Renal cortical epithelial cell (primary cell): ENCODE measurements at regions not wholly inside any gene's neighbourhood (a gene's known extent, or its start where the extent isn't known, plus 50 kb on each side); places are given as distances from the start of the nearest gene placed in this dataset.

ENCODE experiments used
- DNase-seq: peaks from one replicate; pipeline ENCODE4 v3.0.0-alpha.2; 2011; ENCODE audit warnings: low read depth

- no peak for DNase-seq
These were observed 590.8 kb upstream of the FZD8 start for GRCh38 chr10:36232935-36233334.

DNA sequence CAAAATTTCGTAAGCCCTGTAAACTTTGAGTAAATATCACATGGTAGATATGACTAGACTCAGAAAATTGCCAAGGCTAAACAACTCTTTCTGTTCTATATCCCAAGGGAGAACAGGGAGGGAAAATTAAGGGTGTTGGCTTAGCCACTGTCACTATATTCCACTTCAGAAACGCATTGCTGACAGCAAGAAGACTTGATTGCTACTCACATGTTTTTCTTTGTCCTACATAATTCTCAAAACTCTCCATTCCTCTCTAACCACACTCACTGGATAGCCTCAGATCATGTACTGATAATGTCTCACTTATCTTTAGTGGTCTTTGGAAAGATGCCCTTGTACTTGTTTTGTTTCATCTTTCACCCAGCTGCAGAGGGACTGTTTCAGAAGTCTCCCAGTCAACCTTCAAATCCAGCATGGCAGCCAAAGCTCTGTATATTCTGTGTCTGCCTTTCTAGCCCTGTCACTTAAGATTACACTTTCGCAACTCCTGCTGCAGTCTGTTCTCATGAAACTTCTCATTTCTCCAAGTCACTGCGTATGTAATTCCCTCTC is 582.4 kb upstream of the FZD8 start:
- no peak for DNase-seq

- DNase-seq = no peak
These were observed 579.0 kb upstream of the FZD8 start for GRCh38 chr10:36221101-36221500.

DNA sequence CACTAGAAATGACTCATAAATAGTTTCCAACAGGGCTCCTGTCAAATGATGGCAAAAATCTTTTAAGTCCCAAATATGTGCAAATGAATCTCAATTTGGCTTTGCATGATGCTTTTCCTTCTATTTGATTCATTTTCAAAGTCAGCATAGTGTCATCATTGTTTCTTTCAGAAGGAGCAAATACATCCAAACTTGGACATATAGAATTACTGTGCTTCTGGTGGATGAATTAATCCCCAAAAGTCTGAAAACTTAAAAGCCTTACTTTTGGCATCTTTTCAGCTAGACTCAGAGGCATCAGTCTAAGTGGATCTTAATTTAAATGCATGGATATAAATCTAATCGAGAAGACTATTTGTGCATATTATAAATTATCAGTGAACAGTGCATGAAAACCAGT is 578.1 kb upstream of the FZD8 start:
- no peak for DNase-seq

DNA sequence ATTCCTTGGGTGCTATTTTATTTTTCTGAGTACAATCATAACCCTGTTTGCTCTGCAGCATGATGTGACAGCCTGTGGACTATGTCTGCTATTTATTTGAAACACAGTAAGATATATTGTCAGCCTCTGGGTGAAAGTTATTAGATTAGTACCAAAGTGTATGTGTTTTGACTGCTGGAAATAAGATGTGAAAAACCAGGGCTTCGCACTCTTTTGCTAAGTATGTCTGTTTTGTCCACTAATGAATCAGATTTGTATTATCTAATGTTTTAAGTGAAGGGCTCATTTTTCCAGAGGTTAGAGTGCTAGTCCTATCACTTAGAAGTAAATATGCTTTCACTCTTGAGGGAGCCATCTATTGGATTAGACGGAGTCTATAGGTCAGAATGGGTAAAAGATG is 569.8 kb upstream of the FZD8 start:
- no peak for DNase-seq

DNA sequence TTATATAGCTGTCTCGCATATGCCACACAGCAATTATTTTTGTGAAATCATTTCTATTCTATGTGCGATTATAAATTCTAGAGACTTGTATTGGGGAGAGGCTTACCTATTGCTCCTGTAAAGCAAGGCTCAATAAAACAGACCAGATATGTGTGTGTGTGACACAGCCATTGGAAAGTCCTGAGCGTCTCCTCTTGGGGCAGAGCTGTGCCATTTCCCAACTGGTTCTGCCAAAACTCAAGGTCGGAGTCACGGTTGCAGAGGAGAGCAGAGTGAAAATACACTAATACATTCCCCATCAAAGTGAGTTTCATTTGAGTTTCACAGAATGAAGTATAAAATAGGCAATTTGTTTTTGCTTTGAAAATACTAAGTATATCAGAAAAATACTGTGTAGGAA is 567.4 kb upstream of the FZD8 start:
- DNase-seq = no peak

DNA sequence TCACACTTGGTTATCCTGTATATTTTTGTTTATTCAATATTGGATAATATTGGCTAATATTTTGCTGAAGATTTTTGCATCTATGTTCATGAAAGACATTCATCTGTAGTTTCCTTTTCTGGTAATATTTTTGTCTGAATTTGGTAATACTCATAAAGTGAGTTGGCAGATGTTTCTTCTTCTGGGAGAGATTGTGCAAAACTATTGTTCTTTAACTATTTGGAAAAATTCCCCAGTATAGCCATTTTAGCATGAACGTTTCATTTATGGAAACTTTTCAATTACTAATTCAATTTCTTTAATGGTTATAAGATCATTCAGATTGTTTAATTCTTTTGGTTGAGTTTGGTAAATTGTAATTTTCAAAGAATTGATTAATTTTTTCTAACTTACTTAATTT is 560.8 kb upstream of the FZD8 start:
- DNase-seq = no peak

DNA sequence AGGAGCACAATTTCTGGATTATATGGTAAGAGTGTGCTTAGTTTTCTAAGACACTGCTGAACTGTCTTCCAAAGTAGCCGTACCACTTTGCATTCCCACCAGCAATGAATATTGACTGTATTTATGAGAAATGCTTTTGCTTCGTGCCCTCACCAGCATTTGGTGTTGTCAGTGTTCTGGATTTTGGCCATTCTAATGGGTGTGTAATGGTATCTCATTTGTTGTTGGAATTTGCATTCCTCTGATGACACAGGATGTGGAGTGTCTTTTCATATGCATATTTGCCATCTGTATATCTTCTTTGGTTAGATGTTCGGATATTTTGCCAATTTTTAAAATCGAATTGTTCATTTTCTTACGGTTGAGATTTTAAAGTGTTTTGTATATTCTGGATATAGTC is 558.5 kb upstream of the FZD8 start:
- DNase-seq = no peak

DNA sequence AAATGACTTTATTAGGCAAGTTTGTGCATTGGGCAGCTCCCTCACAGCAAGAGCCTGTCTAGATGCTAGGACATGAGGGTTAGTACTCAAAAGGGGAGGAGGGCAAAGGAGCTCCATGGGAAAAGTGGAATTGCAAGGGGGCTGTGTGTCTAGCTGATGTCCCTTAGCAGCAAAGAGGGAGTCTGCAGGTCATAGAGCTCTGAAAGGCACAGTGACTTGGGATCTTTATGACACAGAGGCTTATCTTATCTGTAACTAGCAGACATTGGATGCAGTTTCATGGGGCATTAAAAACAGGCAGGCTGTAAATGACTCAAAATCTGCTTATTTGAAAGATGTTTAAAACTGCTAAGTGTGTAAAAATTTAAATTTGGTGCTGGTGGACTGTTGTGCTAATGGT is 556.2 kb upstream of the FZD8 start:
- DNase-seq = no peak

DNA sequence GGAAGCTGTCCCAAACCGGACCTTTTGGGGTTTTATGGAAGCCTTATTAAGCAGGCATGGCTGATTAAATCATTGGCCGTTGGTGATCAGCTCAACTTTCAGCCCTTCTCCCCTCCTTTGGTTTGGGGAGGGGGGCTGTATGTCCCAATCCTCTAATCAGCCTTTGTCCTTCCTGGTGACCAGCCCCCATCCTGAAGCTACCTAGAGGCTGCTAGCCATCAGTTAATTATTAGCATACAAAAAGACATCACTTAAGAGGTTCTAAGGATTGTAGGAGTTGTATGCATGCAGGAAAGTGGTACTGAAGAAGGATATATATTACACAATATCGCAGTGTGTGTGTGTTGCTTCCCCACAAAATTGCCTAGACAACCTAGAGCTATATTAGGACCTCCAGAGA is 553.3 kb upstream of the FZD8 start:
- DNase-seq = no peak

DNA sequence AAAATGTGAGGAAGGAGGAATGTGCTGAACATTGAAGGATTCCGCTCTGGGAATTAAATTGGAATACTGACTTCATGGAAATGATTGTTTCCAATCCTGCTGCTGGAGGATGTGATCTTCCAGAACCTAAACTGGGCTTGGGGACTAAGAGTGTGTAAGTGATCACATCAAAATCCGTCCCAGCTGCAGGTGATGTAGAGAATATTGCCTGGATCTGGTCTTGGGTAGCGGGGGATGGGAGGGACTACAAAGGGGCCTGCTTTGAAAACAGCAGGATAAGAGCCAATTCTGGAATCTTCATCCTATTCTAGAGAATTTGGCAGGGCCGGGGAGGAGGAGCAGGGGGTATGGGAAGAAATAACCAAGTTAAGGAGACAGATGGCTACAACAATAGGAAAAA is 552.2 kb upstream of the FZD8 start:
- no peak for DNase-seq

- no peak for DNase-seq
These were observed 548.9 kb upstream of the FZD8 start for GRCh38 chr10:36191009-36191408.

GRCh38 chr10:36188461-36188860 is 546.4 kb upstream of the FZD8 start:
- peak; percentile 10 for DNase-seq

GRCh38 chr10:36188080-36188453 is 546.0 kb upstream of the FZD8 start:
- DNase-seq = no peak

- no peak for DNase-seq
These were observed 545.4 kb upstream of the FZD8 start for GRCh38 chr10:36187380-36188079.

GRCh38 chr10:36185097-36185496 is 543.0 kb upstream of the FZD8 start:
- DNase-seq = no peak

GRCh38 chr10:36183726-36184125 is 541.6 kb upstream of the FZD8 start:
- peak; percentile 5 for DNase-seq

DNA sequence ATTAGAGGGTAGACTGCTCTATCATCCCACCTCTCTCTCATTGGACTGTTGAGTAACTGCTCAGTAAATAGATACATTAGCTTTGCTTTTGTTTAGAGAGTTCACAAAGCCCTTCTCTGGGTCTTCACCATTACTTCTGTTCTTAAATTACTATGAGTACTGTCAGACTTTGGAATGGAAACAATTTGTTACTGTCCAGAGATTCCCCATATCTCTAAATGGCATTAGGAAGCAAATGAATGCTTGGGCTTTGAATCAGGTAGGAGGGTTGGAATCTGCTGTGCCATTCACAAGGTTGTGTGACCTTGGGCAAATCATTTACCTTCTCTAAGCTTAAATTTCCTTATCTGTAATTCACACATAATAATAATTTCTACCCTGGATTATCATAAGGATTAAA is 541.0 kb upstream of the FZD8 start:
- peak; percentile 53 for DNase-seq

- peak; percentile 58 for DNase-seq
These were observed 540.5 kb upstream of the FZD8 start for GRCh38 chr10:36182606-36183005.

DNA sequence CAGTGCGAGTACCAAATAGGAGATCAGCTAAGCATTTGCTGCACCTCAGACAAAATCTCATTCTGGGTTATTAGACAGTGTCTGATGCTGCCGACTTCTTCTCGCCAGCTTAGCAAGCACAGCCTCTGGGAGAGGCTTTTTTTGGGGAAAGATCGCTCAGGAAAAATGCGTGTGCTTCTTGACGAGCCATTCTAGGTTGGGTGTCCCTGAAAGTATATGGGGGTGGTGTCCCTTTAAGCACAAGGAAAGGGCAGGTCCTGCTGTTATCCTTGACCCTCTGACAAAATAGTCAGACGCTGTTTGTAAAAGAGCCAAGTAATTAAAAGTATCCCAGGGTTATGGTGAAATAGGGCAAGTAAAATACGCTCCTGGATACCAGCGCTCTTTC is 540.1 kb upstream of the FZD8 start:
- peak; percentile 50 for DNase-seq

DNA sequence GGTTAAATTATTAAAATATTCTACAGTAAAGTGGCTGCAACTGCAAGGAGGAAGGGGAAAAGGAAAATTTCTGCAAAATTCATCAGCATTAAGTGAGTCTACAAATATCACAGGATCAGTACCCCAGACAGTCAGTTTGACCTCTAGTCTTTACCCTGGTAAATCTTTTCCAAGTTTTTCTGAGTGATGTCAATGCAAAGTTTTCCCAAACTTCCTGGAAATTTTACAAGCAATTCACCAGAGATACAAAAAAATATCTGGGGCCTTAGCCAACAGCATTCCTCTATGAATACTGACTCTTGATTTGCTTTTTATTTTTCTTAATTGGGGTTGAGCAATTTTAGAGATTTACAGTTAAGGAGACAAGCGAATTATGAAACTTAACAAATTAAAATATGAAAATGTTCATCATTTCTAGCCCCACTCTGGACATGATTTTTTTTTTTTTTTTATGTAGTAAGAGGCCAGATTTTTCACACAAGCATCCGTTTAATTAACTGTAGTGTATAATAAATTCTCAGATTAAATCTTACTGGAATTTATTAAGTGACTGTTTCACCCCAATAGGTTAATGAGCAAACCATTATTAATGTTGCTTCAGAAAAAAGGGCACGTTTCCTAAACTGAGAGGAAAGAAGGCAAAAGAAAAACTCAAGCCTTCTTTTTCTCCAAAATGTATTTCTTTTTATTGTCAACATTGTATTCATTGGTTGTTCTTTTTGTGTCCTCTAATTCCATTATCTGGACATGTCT is 539.5 kb upstream of the FZD8 start:
- peak; percentile 28 for DNase-seq

GRCh38 chr10:36178616-36179015 is 536.5 kb upstream of the FZD8 start:
- no peak for DNase-seq

- DNase-seq = no peak
These were observed 535.0 kb upstream of the FZD8 start for GRCh38 chr10:36177071-36177470.
